DOHH2 (cell line): ENCODE measurements at regions not wholly inside any gene's neighbourhood (a gene's known extent, or its start where the extent isn't known, plus 50 kb on each side); places are given as distances from the start of the nearest gene placed in this dataset.

ENCODE experiments used
- H3F3A ChIP-seq: fragments of 200-600 bp; sonication (generic), shearing (Covaris generic); 2 replicates; pipeline ENCODE4 v1.6.0; 2016; ENCODE audit warnings: antibody characterized with exemption, mild to moderate bottlenecking; ENCODE audit not compliant: control insufficient read depth, insufficient read depth
- H3K27ac ChIP-seq: fragments of 200-600 bp; sonication (generic); 2 replicates; pipeline ENCODE4 v1.5.1; 2014; ENCODE audit warnings: low read depth, mild to moderate bottlenecking, low read length, moderate library complexity
- H3K27me3 ChIP-seq: fragments of 200-600 bp; sonication (generic); 2 replicates; pipeline ENCODE4 v1.6.1; 2014; ENCODE audit warnings: mild to moderate bottlenecking, low read length, mixed read lengths; ENCODE audit not compliant: control insufficient read depth
- H3K36me3 ChIP-seq: fragments of 200-600 bp; sonication (generic); 2 replicates; pipeline ENCODE4 v1.6.1; 2014; ENCODE audit warnings: mild to moderate bottlenecking, low read length, moderate library complexity, mixed read lengths; ENCODE audit not compliant: control insufficient read depth
- H3K4me1 ChIP-seq: fragments of 200-600 bp; sonication (generic); 2 replicates; pipeline ENCODE4 v1.6.1; 2014; ENCODE audit warnings: mild to moderate bottlenecking, low read length, mixed read lengths; ENCODE audit not compliant: control insufficient read depth
- H3K4me2 ChIP-seq: fragments of 200-600 bp; sonication (generic); 2 replicates; pipeline ENCODE4 v1.6.0; 2014; ENCODE audit warnings: mild to moderate bottlenecking, low read length, moderate library complexity
- H3K4me3 ChIP-seq: fragments of 200-600 bp; sonication (generic); 2 replicates; pipeline ENCODE4 v1.5.1; 2014; ENCODE audit warnings: mild to moderate bottlenecking, low read length, mixed read lengths
- H3K79me2 ChIP-seq: fragments of 200-600 bp; sonication (generic); 2 replicates; pipeline ENCODE4 v1.6.1; 2014; ENCODE audit warnings: mild to moderate bottlenecking, low read length, mixed read lengths; ENCODE audit not compliant: control insufficient read depth
- H3K9me2 ChIP-seq: fragments of 200-600 bp; sonication (generic); replicated peaks from 2 replicates; pipeline ENCODE4 v1.6.1; 2014; ENCODE audit warnings: mild to moderate bottlenecking, low read length, mixed read lengths; ENCODE audit not compliant: control insufficient read depth
- H3K9me3 ChIP-seq: fragments of 200-600 bp; sonication (generic); 2 replicates; pipeline ENCODE4 v1.6.1; 2014; ENCODE audit warnings: antibody characterized with exemption, low read length, mixed read lengths; ENCODE audit not compliant: control insufficient read depth, insufficient read depth
- H4K20me1 ChIP-seq: fragments of 200-600 bp; sonication (generic); 2 replicates; pipeline ENCODE4 v1.6.0; 2014; ENCODE audit warnings: low read depth, mild to moderate bottlenecking, antibody characterized with exemption, low read length, moderate library complexity; ENCODE audit not compliant: control insufficient read depth, insufficient read depth
- CTCF ChIP-seq: fragments of 200-600 bp; sonication (generic); IDR thresholded peaks from one replicate; pipeline ENCODE4 v1.5.1; 2014; ENCODE audit warnings: antibody characterized with exemption, mild to moderate bottlenecking, low read depth, low read length; ENCODE audit not compliant: poor library complexity, severe bottlenecking
- EZH2phosphoT487 ChIP-seq: fragments of 200-600 bp; sonication (generic); IDR thresholded peaks from 2 replicates; pipeline ENCODE4 v1.6.1; 2017; ENCODE audit warnings: borderline replicate concordance, mild to moderate bottlenecking, antibody characterized with exemption, low read length, moderate library complexity, mixed read lengths

GRCh38 chr9:1580215-1580614 lies 434.9 kb upstream of the SMARCA2 start:
- no peaks in the 10 kb centered on the region for H3F3A ChIP-seq
- H3K9me2 ChIP-seq = no peaks in the 10 kb centered on the region
- no peaks in the 10 kb centered on the region for H3K27me3 ChIP-seq
- no peak for TF ChIP-seq CTCF
- no peak for TF ChIP-seq EZH2phosphoT487
- H3K27ac ChIP-seq = no peak overlapping the region
- H3K79me2 ChIP-seq = no peaks in the 10 kb centered on the region
- H3K36me3 ChIP-seq = no peaks in the 10 kb centered on the region
- no peaks in the 10 kb centered on the region; the same call in 1 of the 2 replicates for H3K9me3 ChIP-seq
- H3K4me2 ChIP-seq = no peak overlapping the region
- H4K20me1 ChIP-seq = no peaks in the 10 kb centered on the region
- no peak overlapping the region for H3K4me3 ChIP-seq
- no peaks in the 10 kb centered on the region for H3K4me1 ChIP-seq

DNA sequence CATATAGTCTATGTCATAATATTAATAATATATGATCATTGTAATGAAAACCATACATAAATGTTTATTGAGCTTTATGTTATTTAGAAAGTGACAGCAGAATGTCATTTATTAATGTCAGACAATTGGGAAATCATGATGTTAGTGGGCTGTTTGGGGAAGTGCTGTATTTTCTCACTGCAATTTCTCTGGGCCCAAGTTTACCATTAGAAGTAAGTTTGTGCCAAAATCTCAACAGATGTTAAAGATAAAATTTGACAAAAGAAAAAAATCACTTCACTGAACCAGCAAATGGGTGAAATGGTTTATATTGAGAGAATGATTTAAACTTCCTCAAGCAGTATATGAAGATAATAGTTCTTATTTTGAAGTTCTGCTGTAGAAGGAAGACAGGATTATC lies 433.2 kb upstream of the SMARCA2 start:
- no peak overlapping the region for H3K27ac ChIP-seq
- H3K4me1 ChIP-seq = no peaks in the 10 kb centered on the region
- H3K4me2 ChIP-seq = no peak overlapping the region
- no peaks in the 10 kb centered on the region for H4K20me1 ChIP-seq
- TF ChIP-seq CTCF (no peak), EZH2phosphoT487 (no peak)
- H3K4me3 ChIP-seq = no peak overlapping the region
- no peaks in the 10 kb centered on the region for H3F3A ChIP-seq
- H3K9me3 ChIP-seq = no peaks in the 10 kb centered on the region
- no peaks in the 10 kb centered on the region for H3K9me2 ChIP-seq
- no peaks in the 10 kb centered on the region for H3K79me2 ChIP-seq
- no peaks in the 10 kb centered on the region for H3K36me3 ChIP-seq
- H3K27me3 ChIP-seq = no peaks in the 10 kb centered on the region

- H3K27ac ChIP-seq = no peak overlapping the region
- no peaks in the 10 kb centered on the region for H3F3A ChIP-seq
- no peaks in the 10 kb centered on the region for H3K27me3 ChIP-seq
- no peaks in the 10 kb centered on the region for H3K4me1 ChIP-seq
- no peaks in the 10 kb centered on the region for H3K9me2 ChIP-seq
- TF ChIP-seq CTCF (no peak), EZH2phosphoT487 (no peak)
- no peaks in the 10 kb centered on the region for H3K79me2 ChIP-seq
- no peak overlapping the region for H3K4me2 ChIP-seq
- no peaks in the 10 kb centered on the region for H3K9me3 ChIP-seq
- no peaks in the 10 kb centered on the region for H3K36me3 ChIP-seq
- H4K20me1 ChIP-seq = no peaks in the 10 kb centered on the region
- H3K4me3 ChIP-seq = no peak overlapping the region
Measured at GRCh38 chr9:1591310-1591709, 423.8 kb upstream of the SMARCA2 start.

- H3K4me3 ChIP-seq = no peak overlapping the region
- H4K20me1 ChIP-seq = no peaks in the 10 kb centered on the region
- no peaks in the 10 kb centered on the region for H3K9me2 ChIP-seq
- H3F3A ChIP-seq = no peaks in the 10 kb centered on the region
- no peak for TF ChIP-seq EZH2phosphoT487
- no peak for TF ChIP-seq CTCF
- H3K27ac ChIP-seq = no peak overlapping the region
- no peaks in the 10 kb centered on the region for H3K9me3 ChIP-seq
- no peaks in the 10 kb centered on the region for H3K27me3 ChIP-seq
- H3K4me2 ChIP-seq = no peak overlapping the region
- H3K4me1 ChIP-seq = no peaks in the 10 kb centered on the region
- H3K79me2 ChIP-seq = no peaks in the 10 kb centered on the region
- no peaks in the 10 kb centered on the region for H3K36me3 ChIP-seq
Measured at GRCh38 chr9:1598270-1598669, 416.9 kb upstream of the SMARCA2 start.
